ENCODE measurements at regions not wholly inside any gene's neighbourhood (a gene's known extent, or its start where the extent isn't known, plus 50 kb on each side); places are given as distances from the start of the nearest gene placed in this dataset.
"Not testable (repeated sequence)": the region's sequence is repeated elsewhere in the genome, so short reads cannot be mapped to it uniquely, and the experiment has no call there.

DNA sequence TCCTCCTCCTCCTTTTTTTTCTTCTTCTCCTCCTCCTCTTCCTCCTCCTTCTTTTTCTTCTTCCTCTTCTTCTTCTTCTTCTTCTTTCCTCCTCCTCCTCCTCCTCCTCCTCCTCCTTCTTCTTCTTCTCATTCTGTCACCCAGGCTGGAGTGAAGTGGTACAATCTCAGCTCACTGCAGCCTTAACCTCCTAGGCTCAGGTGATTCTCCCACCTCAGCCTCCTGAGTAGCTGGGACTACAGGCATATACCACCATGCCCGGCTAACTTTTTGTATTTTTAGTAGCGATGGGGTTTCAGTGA, 81.6 kb upstream of the VGLL4 start:
- DNase-seq; intact Hi-C loops (cut with micrococcal nuclease); H3K4me3 ChIP-seq (ENCODE audit: insufficient read depth, low read depth, low read length); H4K20me1 ChIP-seq (ENCODE audit: insufficient read depth, low read length); H2BK15ac ChIP-seq (ENCODE audit: low read depth, low read length); H2AFZ ChIP-seq (replicated peaks; ENCODE audit: low read length, poor library complexity); H3K14ac ChIP-seq (replicated peaks; ENCODE audit: low read depth, low read length); in situ Hi-C loops (cut with MboI; ENCODE audit: low sequenced_read_pairs); H3K4me1 ChIP-seq (ENCODE audit: control insufficient read depth, insufficient read depth, low read length); H3K4ac ChIP-seq (ENCODE audit: low read depth, low read length); H3K27ac ChIP-seq (ENCODE audit: insufficient read depth, low read length); H3K9ac ChIP-seq (ENCODE audit: low read depth, low read length); BruUV-seq (replicated peaks); H2BK5ac ChIP-seq (ENCODE audit: low read depth, low read length, poor library complexity, severe bottlenecking); dilution Hi-C loops (cut with HindIII; ENCODE audit: low sequenced_read_pairs, unreplicated experiment); H2BK120ac ChIP-seq (ENCODE audit: low read depth, low read length); H3K4me2 ChIP-seq (ENCODE audit: low read depth, low read length); H4K91ac ChIP-seq (ENCODE audit: insufficient read depth, low read depth, low read length); H3K56ac ChIP-seq (ENCODE audit: extremely low read depth, insufficient read depth, low read length); H3K18ac ChIP-seq (ENCODE audit: low read depth, low read length); H3K79me1 ChIP-seq (ENCODE audit: low read depth in 1 of 2, low read length in 2 of 2); H3K36me3 ChIP-seq (ENCODE audit: control insufficient read depth, insufficient read depth, low read length); POLR2A ChIA-PET (ENCODE audit: unreplicated experiment); H3K9me1 ChIP-seq (ENCODE audit: insufficient read depth, low read length); H2AK9ac ChIP-seq (replicated peaks; ENCODE audit: low read depth, low read length, poor library complexity); H2BK20ac ChIP-seq (ENCODE audit: low read depth, low read length); H3K23ac ChIP-seq (ENCODE audit: low read depth, low read length); H3K9me3 ChIP-seq (ENCODE audit: control insufficient read depth, insufficient read depth, low read length); H4K8ac ChIP-seq (ENCODE audit: low read depth in 2 of 2, low read length in 2 of 2); H4K5ac ChIP-seq (ENCODE audit: low read depth, low read length); ATAC-seq (ENCODE audit: low read depth); H2AK5ac ChIP-seq (ENCODE audit: low read depth, low read length): not testable (repeated sequence)
- H3K27me3 ChIP-seq (ENCODE audit: control insufficient read depth, insufficient read depth, low read length), result peaks cover 32% of the 10 kb centered on the region
- WGBS, 2 experiments (ENCODE audit: extremely low coverage in 2 of 2, insufficient read length in 1 of 2), result no CpG with 5 or more reads among the region's 2 CpGs
- CTCF ChIA-PET, result interaction anchor here (0.7 kb wide), 1 partner anchor 9 kb away, joined by 4 read pairs; no protein-coding TSS in a partner anchor

Data from IMR-90 (cell line).